ENCODE measurements at regions not wholly inside any gene's neighbourhood (a gene's known extent, or its start where the extent isn't known, plus 50 kb on each side); places are given as distances from the start of the nearest gene placed in this dataset.
"Not testable (repeated sequence)": the region's sequence is repeated elsewhere in the genome, so short reads cannot be mapped to it uniquely, and the experiment has no call there.

- no peak for DNase-seq (ENCODE audit: low read depth in 2 of 3, low spot score in 2 of 3)
Observed at GRCh38 chr7:27410812-27411544, 168.4 kb downstream of the EVX1 start.

- DNase-seq (ENCODE audit: low read depth in 2 of 3, low spot score in 2 of 3): no peak
Observed at GRCh38 chr7:27412164-27412563, 169.6 kb downstream of the EVX1 start.

- no peak for DNase-seq (ENCODE audit: low read depth in 2 of 3, low spot score in 2 of 3)
Observed at GRCh38 chr7:27418541-27418940, 175.9 kb downstream of the EVX1 start.

- no peak for DNase-seq (ENCODE audit: low read depth in 2 of 3, low spot score in 2 of 3)
Observed at GRCh38 chr7:27419581-27420177, 177.1 kb downstream of the EVX1 start.

- DNase-seq (ENCODE audit: low read depth in 2 of 3, low spot score in 2 of 3): no peak
Observed at GRCh38 chr7:27420702-27421101, 178.1 kb downstream of the EVX1 start.

- no peak for DNase-seq (ENCODE audit: low read depth in 2 of 3, low spot score in 2 of 3)
Observed at GRCh38 chr7:27423290-27423689, 180.7 kb downstream of the EVX1 start.

- no peak for DNase-seq (ENCODE audit: low read depth in 2 of 3, low spot score in 2 of 3)
Observed at GRCh38 chr7:27423821-27424220, 181.2 kb downstream of the EVX1 start.

GRCh38 chr7:27424231-27424630, 181.6 kb downstream of the EVX1 start:
- no peak for DNase-seq (ENCODE audit: low read depth in 2 of 3, low spot score in 2 of 3)

- DNase-seq (ENCODE audit: low read depth in 2 of 3, low spot score in 2 of 3): no peak
Observed at GRCh38 chr7:27424749-27425148, 182.1 kb downstream of the EVX1 start.

- DNase-seq (ENCODE audit: low read depth in 2 of 3, low spot score in 2 of 3): no peak
Observed at GRCh38 chr7:27427416-27427815, 184.8 kb downstream of the EVX1 start.

GRCh38 chr7:27430105-27430504, 187.5 kb downstream of the EVX1 start:
- no peak for DNase-seq (ENCODE audit: low read depth in 2 of 3, low spot score in 2 of 3)

GRCh38 chr7:27431465-27431864, 188.9 kb downstream of the EVX1 start:
- no peak for DNase-seq (ENCODE audit: low read depth in 2 of 3, low spot score in 2 of 3)

GRCh38 chr7:27433581-27433980, 191.0 kb downstream of the EVX1 start:
- DNase-seq (ENCODE audit: low read depth in 2 of 3, low spot score in 2 of 3): no peak

GRCh38 chr7:27434756-27435400, 192.3 kb downstream of the EVX1 start:
- DNase-seq (ENCODE audit: low read depth in 2 of 3, low spot score in 2 of 3): no peak

GRCh38 chr7:27435461-27435860, 192.9 kb downstream of the EVX1 start:
- no peak for DNase-seq (ENCODE audit: low read depth in 2 of 3, low spot score in 2 of 3)

- no peak for DNase-seq (ENCODE audit: low read depth in 2 of 3, low spot score in 2 of 3)
Observed at GRCh38 chr7:27438881-27439589, 196.4 kb downstream of the EVX1 start.

- DNase-seq (ENCODE audit: low read depth in 2 of 3, low spot score in 2 of 3): no peak
Observed at GRCh38 chr7:27442455-27442854, 199.9 kb downstream of the EVX1 start.

GRCh38 chr7:27449046-27449445, 206.4 kb downstream of the EVX1 start:
- DNase-seq (ENCODE audit: low read depth in 2 of 3, low spot score in 2 of 3): not testable (repeated sequence)

GRCh38 chr7:27453702-27454405, 208.8 kb downstream of the HIBADH start:
- no peak for DNase-seq (ENCODE audit: low read depth in 2 of 3, low spot score in 2 of 3)

GRCh38 chr7:27457120-27457519, 205.6 kb downstream of the HIBADH start:
- not testable (repeated sequence) for DNase-seq (ENCODE audit: low read depth in 2 of 3, low spot score in 2 of 3)

All from hematopoietic multipotent progenitor cell (in vitro differentiated cells).